Transverse colon (tissue), 4 donors: ENCODE measurements at regions not wholly inside any gene's neighbourhood (a gene's known extent, or its start where the extent isn't known, plus 50 kb on each side); places are given as distances from the start of the nearest gene placed in this dataset.
"Not testable (repeated sequence)": the region's sequence is repeated elsewhere in the genome, so short reads cannot be mapped to it uniquely, and the experiment has no call there.

ENCODE experiments used
- EP300 ChIP-seq: sonication (generic); formaldehyde crosslinking; IDR thresholded peaks from one replicate; pipeline ENCODE4 v1.6.1; 2017; ENCODE audit warnings: antibody characterized with exemption, low read depth
- POLR2A ChIP-seq: fragments of 450-650 bp; IDR thresholded peaks from one replicate; pipeline ENCODE4 v1.6.1; 2016; ENCODE audit warnings: antibody characterized with exemption, mild to moderate bottlenecking, moderate library complexity
- POLR2AphosphoS5 ChIP-seq, 3 donors: sonication (generic); formaldehyde crosslinking; IDR thresholded peaks; one replicate each; pipeline ENCODE4 v1.6.1; 2016; ENCODE audit warnings: antibody characterized with exemption in 3 of 3
- TF ChIP-seq, protein P1 (sequence below), 5 experiments: fragments of 200-600 bp in 3 of 5; fragments of 450-650 bp in 2 of 5; sonication (generic) in 3 of 5; IDR thresholded peaks; 1 replicate in 2 of 5; 2 replicates in 3 of 5; pipeline ENCODE4 v1.5.1; 2016 to 2017; ENCODE audit warnings: antibody characterized with exemption in 5 of 5, inconsistent platforms in 3 of 5, mild to moderate bottlenecking in 2 of 5, moderate library complexity in 1 of 5

DNA sequence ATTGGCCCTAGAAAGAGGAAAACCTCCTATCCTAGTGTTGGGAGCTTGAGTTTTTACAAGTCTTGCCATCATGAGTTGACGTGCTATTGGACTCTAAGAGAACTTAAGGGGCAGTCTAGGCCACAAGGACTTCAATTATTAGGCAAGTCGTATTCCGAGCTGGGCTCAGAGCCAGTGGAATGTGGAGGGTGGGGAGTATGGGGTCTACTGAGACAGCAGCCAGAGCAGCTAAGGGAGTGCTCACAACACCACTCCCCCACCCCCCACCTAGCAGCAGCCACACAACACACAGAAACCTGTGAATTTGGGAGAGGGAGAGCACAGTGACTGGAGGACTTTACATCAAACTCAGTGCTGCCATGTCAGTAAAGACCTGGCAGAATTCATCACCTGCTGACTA lies 62.0 kb upstream of the ZNG1F start:
- TF ChIP-seq POLR2A; POLR2AphosphoS5 (IDR thresholded peaks at IDR 0.05); EP300: not testable (repeated sequence)
- TF ChIP-seq, protein P1, sequence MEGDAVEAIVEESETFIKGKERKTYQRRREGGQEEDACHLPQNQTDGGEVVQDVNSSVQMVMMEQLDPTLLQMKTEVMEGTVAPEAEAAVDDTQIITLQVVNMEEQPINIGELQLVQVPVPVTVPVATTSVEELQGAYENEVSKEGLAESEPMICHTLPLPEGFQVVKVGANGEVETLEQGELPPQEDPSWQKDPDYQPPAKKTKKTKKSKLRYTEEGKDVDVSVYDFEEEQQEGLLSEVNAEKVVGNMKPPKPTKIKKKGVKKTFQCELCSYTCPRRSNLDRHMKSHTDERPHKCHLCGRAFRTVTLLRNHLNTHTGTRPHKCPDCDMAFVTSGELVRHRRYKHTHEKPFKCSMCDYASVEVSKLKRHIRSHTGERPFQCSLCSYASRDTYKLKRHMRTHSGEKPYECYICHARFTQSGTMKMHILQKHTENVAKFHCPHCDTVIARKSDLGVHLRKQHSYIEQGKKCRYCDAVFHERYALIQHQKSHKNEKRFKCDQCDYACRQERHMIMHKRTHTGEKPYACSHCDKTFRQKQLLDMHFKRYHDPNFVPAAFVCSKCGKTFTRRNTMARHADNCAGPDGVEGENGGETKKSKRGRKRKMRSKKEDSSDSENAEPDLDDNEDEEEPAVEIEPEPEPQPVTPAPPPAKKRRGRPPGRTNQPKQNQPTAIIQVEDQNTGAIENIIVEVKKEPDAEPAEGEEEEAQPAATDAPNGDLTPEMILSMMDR (IDR thresholded peaks at IDR 0.05): not testable (repeated sequence)
